ENCODE measurements at regions not wholly inside any gene's neighbourhood (a gene's known extent, or its start where the extent isn't known, plus 50 kb on each side); places are given as distances from the start of the nearest gene placed in this dataset.

DNA sequence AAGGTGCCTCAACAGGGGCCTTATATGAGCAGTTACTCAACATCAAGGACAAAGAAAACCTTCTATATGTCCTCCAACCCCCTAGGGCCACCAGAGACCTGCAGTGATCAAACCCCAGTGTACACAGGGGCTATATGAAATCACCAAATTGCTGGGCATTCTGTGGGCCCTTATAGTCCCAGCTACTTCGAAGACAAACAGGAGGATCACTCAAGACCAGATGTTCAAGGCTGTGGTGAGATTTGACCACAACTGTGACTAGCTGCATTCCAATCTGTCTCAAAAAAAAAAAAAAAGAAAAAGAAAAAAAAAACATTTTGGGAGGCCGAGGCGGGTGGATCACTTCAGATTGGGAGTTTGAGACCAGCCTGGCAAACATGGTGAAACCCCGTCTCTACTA lies 51.0 kb upstream of the PRB2 start:
- no peak for DNase-seq

DNA sequence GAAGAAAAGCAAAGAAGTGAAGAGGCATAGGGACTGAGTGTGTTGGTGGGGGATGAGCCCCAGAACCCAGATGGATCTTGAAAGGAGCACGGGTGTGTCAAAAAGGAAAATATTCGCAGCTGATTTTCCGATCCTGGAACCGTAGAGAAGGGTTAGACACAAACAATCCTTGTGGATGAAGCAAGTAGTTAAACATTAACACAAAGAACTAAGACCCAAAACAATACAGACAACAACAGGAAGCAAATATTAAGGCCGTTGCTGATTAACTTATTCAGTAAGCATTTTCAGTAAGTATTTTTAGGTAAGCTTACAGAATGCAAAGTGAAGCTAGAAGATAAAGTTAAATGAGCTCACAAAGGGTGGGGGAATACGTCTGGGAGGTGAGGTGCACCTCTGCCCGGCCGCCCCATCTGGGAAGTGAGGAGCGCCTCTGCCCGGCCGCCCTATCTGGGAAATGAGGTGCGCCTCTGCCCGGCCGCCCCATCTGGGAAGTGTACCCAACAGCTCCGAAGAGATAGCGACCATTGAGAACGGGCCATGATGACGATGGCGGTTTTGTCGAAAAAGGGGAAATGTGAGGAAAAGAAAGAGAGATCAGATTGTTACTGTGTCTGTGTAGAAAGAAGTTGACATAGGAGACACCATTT lies 62.8 kb upstream of the PRB2 start:
- DNase-seq, result no peak

DNA sequence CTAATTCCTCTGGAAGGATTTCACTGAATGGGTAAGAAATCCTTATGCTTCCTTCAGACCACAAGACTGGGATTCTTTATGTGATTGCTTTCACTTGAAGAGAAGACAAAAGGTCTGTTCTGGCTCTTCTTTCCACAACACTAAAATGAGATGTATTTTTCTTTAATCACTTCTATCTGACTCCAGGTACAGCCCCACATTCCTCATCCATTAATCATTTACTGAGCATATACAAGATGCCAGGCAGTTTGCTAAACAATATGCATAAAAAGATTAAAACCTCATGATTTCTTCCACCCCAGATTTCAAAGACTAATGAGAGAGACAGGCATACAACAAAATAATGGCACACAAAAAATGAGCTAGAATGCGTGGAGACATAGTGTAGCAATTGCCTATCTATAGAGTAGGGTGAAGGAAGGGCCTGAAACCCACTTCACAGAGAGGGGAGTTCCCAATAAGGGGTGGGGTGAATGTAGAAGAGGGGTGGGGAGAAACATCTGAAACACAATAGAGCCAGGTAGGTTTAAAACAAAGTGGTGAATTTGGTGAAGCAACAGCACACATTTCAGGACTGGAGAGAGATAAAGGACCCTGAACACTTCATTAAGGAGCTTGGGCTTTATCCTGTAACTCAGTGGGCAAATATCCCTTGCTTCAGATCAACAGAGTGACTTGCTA lies 65.1 kb upstream of the PRB2 start:
- no peak for DNase-seq

DNA sequence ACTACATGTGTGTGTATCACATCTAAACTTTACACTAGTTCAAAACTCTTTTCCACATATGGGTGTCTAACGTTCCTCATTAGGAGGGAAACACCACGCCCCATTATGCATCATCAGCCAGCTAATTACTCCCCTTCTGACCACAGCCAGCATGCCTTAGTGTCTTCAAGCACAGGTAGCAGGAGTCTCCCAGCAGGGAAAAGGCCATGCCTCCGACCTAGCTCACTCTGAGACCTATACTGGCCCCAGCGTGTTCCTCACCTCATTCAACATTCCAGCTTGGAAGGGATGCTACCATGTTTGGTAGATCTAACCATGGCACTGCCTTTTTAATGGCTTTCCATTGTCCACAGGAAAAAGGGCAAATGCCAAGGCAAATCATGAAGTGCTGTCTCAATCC lies 66.1 kb upstream of the PRB2 start:
- no peak for DNase-seq

DNA sequence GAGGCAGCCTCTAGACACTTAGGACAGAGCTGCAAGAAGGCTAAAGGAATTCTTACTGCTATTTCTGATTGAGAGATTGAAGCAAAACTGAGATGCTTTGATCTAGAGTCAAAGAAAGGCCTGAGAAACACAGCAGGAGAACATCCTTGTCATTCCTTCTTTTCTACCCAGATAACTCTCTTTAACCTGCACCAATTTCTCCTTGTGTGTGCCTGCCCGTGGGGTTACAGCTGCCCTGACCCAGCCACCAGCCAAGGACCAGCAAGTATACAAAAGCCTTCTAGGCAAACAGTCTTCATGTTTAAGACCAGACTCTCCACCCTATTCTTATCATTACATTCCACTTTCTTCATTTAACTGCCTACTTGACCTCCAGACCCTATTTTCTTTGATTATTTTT lies 81.7 kb upstream of the PRB2 start:
- no peak for DNase-seq

DNA sequence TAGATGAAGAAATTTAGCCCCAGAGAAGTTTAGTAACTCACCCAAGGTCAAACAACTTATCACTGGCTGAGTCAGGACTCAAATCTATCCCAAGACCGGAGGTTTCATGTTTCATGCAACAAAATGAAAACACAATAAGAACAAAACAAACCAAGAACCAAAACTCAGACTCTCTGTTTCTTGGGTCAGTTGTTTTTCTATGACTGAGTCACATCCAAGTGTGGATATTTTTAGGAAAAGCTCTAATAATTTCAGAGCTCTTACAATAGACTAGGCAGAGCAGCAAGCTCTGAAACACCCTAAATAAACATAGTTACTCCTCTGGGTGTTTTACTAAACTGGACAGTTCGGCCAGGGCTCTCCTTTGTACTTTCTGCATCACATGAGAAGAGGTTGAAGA lies 87.6 kb upstream of the PRB2 start:
- no peak for DNase-seq

DNA sequence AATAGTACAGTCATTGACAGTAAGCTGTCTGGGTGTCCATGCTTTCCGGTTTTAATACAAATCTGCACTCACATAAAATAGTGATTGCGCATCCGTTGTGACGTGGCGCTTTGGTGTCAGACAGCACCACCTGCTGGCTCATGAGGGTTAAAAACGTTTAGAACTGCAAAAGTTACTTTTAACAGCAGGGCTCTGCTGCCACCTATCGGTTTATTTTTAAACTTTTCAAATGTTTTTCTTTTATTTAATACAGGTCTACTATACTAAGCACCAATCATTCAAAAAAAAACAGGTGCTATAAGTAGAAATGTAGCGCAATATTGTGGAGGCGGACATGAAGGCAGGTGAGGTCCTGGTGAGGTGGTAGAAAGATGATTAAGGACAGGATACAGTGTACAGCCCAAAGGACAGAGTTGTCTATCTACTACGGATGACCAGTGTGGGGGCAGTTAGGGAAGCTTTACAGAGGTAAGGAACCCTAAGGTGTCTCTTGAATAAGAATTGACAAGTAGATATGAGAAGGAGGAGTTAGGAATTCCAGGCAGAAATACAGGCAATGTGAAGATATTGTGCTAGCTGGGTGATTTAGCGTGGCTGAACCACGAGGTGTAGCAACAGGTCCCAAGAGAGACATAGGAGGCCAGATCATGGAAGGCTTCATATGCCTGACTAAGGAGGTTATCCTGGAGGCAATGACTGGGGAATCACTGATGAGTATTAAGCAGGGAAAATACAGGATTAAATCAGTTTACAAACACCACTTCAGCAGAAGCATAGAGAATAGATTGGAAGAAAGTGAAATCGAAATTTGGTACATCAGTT lies 91.5 kb upstream of the PRB2 start:
- DNase-seq, result peak; percentile 76 to 97

DNA sequence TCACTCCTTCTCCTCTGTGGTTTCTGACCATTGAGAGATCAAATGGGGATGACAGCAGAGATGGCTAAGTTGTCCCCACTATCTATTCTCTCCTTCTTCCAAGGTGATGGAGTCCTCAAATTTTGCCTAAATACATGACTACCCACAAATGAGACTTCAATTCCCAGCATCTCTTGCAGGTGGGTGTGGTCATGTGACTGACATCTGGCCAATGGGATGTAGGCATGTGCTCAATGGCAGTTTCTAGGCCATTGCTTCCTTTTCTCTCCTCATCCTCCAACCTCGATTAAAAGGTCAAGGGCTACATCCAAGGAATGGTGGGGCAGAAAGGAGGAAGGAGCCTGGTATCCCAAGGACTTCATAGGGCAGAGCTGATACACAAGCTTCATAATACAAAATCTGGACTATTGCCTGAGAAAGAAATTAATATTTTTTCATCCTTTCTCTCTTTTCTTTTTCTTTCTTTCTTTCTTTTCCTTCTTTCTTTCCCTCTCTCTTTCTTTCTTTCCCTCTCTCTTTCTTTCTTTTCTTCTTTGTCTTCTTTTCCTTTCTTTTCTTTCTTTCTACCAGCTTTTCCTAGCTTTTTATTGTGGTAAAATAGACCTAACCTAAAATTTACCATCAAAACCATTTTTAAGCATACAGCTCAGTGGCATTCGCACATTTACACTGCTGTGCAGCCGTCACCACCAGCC lies 100.9 kb upstream of the PRB2 start:
- no peak for DNase-seq

DNA sequence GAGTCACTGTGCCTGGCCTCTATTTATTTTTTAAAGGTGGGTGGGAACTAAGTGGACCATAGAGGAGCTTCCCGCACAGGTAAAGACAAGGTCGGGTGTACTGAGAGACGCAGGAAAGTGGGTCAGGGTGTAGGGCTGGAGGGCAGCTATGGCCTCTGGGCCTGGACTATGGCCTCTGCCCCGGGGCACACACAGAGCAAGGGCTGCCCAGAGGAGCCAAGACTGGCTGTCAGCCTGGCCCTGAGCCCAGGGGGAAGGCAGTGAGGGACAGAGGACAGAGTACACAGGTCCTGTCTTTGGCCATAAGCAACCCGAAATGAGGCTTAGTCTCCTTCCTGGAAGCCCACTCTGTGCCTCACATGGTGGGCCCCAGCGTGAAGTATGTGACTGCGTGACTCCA lies 102.1 kb upstream of the PRB2 start:
- no peak for DNase-seq

DNA sequence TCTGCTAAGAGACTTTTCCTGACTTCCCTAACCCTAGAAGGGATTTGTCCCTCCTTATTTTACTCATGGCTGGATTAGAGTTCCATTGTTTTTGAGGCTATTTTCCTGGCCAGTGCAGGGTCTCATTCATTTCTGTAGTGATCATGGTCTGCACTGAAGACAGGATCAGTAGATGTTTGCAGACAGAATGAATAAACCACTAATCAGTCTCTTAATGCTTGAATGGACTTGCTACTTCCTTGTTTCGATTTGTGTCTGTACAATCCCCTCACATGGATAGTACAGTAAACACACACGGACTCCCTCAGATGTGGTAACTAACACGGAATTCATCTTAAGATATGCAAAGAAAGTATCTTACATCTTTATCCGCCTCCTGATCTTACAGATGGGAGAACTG lies 102.6 kb upstream of the PRB2 start:
- no peak for DNase-seq

DNA sequence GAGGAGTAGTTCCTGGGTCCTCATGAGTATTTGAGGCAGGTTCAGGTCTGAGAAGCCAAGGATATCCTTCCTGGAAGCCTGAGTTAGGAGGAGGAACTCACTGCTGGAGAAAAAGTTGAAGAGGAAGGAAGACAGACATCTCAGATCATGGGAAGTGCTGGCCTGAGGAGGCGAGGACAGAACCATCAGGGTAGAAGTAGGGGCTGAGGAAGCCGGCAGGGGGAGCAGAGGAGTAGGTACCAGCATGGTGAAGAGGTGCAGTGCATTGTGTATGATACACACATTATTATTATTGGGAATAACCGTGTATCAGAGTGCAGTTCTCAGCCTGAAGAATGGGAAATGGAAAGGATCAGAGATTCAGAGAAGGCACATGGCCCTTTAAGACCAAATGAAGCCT lies 103.2 kb upstream of the PRB2 start:
- peak in 1 of 2 donors; percentile 9 for DNase-seq

DNA sequence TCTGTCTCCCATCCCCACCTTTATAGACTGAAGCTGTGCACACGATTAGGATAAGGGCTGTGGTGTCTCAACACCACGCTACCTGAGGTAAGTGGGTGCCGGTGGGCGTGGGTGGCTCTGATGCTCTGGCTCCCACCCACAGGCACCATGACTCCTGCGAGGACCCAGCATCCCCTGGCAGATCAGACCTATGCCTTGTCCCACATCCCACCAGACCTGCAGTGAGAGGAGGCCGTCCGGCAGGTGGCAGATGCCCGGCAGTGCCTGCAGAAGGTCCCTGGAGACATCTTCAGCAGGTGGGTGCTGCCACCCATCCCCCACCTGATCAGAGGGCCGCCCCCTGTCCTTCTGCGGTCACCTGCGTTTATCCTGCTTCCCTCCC lies 104.4 kb upstream of the PRB2 start:
- no peak for DNase-seq

DNA sequence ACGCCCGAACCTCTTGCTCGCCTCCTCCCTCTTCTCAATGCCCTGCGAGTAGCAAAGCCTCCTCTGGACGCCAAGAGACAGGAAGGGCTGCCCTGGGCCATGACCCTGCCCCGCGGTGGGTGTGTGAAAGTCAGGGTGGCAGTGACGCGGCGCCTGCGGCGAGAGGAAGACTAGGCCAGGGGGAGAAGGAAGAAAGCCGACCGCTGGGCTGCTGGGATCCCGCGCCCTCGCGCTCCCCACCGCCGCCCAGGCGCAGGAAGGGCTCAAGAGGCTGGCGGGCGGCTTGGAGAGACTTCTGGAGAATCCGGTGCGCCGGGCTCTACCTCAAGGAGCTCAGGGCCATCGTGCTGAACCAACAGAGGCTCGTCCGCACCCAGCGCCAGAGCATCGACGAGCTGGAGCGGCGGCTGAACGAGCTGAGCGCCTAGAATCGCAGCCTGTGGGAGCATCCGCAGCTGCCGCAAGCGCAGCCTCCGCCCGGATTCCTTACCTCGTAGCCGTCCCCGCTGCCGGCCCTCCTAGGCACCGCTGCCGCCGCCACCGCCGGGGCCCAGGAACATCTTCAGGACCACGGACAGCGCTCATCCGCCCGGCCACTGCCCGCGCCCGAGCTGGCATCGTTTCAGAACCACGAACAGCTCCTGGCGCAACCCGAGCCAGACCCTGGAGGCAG lies 105.0 kb upstream of the PRB2 start:
- peak; percentile 49 to 82 for DNase-seq

DNA sequence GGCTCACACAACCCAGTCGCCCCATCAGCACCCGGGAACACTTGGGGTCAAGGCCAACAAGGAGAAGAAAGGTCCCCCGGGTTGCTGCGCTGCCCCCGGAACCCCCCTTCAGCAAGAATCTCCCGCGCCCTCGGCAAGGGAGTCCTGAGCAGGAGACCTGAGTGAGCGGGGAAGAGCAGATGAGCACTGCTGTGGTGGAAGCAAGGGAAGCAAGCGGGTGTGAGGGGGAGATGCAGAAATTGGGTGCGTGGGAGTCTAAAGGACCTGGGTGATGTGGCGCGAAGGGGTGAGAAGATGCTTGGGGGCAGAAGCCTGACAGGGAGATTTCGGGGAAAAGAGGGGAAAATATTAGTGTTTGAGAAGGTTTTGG lies 105.5 kb upstream of the PRB2 start:
- DNase-seq, result no peak

DNA sequence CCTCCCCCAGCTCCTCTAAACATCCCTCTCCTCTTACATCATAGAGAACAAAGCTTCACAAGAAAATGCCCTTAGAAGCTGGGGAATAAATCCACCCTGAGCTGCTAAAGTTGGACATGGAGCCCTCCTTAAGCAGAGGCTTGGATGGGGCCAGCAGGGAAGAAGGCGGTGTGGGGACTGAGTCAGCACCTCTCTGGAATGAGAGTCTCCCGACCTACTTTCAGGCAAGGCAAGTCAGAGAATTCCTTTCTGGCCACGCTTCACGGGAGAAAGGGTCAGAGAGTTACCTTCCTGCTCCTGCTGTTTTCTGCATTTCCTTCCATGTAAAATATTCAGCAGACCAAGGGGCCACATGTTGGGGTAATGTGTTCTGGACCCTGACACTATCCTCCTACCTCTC lies 113.3 kb upstream of the PRB2 start:
- no peak for DNase-seq

DNA sequence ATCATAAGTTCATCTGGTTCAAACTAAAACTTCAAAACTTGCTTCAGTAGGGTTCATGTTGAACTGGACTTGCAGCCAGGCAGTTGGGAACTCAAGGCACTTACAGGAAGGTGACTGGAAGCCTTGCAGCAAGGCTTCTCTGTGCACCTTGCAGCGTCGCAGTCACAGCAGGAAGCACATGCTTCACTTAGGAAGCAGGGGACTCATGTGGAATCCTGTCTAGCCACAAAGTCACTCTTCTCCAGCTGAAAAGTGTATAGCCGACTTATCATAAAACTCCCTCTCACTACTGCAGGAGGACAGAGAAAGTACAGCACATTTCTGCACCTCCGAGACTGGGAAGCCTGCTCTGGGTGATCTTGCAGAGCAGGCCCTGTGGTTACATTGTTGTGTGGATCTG lies 114.0 kb upstream of the PRB2 start:
- DNase-seq, result no peak

DNA sequence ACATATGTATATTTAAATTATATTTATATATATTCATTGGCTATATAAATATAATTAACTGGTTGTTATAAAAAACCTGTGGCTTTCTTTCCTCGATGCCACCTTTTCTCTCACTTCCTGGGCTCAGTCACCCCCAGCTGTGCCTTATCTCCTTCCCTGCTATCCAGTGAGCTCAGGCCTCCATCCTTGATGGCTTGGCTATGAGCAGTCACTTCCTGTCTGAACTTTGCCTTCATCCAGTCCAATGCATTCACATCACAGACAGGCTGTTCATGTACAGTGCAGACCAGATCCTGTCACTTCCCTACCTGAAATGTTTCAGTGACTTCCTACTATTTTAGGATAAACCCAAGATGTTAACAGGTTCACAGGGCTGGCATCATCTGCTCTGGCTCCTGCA lies 115.3 kb upstream of the PRB2 start:
- no peak for DNase-seq

DNA sequence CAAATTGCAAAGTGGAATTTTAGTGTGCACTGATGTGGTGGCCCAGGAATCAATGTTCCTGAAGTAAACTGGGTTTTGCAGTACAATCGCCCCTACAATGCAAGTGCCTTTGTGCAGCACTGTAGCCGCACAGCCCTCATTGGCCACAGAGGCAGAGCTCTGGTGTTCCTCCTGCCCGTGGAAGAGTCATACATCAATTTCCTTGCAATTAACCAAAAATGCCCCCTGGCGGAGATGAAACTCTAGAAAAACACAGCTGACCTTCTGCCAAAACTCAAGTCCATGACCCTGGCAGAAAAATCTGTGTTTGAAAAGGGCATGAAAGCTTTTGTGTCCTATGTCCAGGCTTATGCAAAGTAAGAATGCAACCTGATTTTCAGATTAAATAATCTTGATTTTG lies 117.9 kb upstream of the PRB2 start:
- no peak for DNase-seq

DNA sequence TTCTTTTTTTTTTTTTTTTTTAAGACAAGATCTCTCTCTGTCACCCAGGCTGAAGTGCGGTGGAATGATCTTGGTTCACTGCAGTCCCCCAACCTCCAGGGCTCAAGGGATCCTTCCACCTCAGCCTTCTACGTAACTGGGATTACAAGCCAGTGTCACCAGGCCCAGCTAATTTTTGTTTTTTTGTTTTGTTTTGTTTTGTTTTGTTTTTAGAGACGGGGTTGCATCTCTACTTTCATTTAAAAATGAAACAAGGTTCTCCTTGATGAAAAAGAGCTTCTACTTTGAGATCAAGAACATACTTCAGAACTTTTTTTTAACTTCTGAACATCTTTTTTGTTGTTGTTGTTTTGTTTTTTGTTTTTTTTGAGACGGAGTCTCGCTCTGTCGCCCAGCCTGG lies 121.7 kb upstream of the PRB2 start:
- DNase-seq, result no peak

DNA sequence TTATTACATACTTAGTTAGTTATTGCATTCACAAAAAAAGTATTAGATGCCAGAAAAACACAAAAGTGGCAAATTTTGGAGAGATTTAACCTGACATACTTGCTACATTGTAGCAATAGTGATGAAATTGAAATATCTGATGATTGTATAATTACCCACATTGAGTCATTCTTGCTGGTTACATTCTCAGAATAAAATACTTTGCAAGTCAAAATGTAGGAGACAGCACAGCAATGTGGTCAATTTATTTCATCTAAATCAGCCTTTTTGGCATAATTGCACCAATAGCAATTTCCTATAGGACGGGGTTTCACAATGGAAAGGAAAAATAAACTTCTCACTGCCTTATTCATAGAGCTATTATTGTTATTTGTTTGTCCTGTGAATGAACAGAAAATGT lies 125.0 kb upstream of the ETV6 start:
- peak in 1 of 2 donors; percentile 1 for DNase-seq

DNA sequence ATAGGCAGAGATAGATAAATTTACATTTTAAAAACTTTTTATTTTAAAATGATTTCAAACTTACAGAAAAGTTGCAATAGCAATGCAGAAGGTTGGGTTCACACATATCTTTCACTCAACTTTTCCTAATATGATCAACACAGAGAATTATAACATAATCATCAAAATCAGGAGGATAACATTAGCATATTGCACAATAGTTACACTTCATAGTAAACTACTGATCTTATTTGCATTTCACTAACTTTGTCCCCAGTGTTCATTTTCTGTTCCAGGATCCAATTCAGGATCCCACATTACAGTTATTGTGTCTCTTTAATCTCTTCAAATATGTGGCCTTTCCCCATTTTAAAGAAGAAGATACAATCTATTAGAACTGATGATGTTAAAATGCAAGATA lies 115.4 kb upstream of the ETV6 start:
- no peak for DNase-seq

DNA sequence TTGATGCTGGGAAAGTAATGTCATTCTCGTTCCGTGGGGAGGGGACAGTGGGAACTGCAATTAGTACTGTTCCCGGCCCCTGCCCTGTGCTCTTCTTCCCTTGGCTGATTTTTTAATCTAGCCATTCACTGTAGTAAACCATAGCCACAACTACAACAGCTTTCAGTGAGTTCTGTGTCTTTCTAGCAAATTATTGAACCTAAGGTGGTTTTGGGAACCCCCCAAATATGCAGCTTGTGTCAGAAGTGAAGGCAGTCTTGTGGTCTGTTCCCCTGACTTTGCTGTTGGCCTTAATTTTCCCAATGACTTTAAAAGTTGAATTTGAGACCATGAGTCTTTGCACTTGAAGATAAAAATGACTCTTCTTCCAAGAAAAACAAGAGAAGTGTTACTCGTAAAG lies 114.3 kb upstream of the ETV6 start:
- DNase-seq, result no peak

DNA sequence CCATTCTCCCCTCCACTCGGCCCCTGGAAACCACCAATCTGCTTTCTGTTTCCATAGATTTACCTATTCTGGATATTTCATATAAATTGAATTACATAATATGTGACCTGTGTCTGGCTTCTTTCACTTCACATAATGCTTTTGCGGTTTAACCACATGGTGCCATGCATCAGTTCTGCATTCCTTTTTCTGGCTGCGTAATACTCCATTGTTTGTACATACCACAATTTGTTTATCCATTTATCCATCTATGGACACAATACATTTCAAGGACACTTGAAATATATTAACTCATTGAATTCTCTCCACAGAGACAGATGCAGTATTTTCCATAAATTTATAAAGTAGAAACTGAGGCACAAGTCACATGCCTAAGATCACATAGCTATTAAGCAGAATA lies 110.3 kb upstream of the ETV6 start:
- no peak for DNase-seq
